HUDEP-2 (cell line): ENCODE measurements at regions not wholly inside any gene's neighbourhood (a gene's known extent, or its start where the extent isn't known, plus 50 kb on each side); places are given as distances from the start of the nearest gene placed in this dataset.
"Not testable (repeated sequence)": the region's sequence is repeated elsewhere in the genome, so short reads cannot be mapped to it uniquely, and the experiment has no call there.

Experiments
- DNase-seq, 76 experiments: peaks; one replicate each; lab custom pipeline; 2025; ENCODE audit not compliant: unreplicated experiment in 76 of 76; lab: John Stamatoyannopoulos, UW

DNA sequence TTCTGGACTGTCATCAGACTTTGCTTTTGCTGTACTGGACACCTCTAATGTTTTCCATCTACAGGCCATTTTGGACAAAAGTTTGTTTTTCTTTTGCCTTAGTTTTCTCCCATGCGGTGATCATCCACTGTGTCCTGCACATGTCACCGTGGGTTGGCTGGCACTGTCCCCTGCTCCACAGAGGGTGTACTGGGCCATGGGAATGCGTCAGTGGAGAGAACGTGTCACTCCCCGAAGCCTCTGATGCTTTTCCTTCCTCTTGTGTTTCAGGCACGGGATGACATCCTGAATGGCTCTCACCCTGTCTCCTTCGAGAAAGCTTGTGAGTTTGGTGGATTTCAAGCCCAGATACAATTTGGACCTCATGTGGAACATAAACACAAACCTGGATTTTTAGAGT lies 385.0 kb upstream of the TPM1 start:
- not testable (repeated sequence) for DNase-seq

DNA sequence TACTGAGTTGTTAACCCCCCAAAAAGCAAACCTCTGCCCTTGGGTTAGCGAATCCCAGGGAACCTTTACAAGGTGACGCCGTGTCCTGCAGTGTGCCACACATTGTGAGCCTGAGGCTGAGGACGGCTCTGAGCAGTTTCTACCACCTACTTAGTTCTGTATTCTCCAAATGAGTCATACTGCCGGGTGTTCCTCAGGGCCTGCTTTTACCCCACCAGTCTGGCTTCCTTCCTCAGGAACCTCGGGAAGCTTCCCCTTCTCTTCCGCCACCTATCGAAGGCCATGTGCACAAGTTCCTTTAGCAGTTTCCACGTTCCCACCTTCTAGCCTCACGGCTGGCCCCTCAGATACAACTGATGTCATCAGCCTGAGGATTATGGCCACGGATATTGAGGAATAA lies 384.0 kb upstream of the TPM1 start:
- DNase-seq: no peak

DNA sequence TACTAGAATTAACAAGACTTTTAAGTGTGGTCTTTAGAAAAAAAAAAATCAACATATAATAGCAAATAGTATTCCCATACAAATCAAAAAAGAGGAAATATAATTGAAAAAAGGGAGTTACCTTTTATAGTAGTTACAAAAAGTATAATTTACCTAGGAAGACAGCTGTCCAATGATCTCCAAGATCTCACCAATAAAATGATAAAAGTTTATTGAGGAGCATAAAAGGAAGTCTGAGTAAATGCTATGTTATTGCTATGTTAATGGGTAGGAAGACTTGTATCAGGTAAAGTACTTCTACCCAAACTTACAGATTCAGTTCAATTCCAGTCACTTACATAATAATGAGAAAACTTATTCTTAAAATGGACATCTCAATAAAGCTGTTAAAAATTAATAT lies 379.0 kb upstream of the TPM1 start:
- no peak for DNase-seq

DNA sequence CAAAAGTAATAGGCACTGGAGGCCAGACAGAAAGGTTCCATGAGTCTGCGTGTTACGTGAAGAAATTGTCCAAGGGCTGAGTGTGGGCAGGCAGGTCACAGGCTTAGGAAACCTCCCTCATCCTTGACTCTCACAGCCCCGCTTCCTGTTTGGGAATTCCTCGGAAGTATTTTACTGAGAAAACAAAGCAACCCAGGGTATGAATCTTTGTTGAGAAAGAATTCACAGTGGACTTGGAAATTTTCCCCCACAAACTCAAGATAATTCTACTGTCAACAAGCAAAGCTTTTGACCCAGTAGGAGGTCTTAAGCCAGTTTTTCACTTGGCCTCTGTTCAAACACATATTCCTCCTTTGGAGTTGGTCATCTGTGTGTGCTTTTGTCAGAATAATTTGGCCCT lies 377.1 kb upstream of the TPM1 start:
- no peak for DNase-seq

DNA sequence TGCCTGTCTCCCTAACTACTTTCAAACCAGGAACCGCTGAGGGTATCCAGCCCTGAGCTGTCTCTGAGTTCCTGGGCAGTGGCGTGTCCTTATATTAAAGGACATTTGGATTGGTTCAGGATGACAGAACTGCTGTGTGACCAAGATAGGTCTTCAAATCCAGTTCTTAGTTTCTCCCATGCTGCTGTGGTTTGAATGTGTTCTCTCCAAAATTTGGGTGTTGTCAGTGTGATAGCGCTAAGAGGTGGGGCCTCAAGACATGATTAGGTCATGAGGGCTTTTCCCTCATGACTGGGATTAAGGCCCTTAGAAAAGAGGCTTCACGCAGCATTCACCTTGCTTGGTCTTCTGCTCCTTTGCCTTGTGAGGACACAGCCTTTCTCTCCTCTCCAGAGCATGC lies 376.5 kb upstream of the TPM1 start:
- DNase-seq: peak in 10 of 76 experiments; percentile 9 to 54 (median 20)

DNA sequence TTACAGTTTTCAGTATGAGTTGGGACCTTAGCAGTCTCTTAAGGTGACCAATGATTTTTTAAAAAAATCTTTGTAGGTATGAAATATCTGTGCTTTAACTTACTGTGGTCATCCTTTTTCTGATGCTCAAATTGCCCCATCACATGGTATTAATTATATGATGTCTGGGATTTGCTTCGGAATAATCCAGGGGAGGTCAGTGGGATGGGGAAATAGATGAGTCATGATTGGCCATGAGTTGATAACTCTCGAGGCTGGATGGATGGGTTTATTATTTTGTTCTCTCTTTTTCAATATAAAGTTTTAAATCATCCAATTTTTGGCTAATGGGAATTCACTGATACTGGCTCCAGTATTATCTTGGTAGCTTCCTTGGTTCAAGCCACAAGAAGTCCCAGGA lies 370.3 kb upstream of the TPM1 start:
- no peak for DNase-seq

DNA sequence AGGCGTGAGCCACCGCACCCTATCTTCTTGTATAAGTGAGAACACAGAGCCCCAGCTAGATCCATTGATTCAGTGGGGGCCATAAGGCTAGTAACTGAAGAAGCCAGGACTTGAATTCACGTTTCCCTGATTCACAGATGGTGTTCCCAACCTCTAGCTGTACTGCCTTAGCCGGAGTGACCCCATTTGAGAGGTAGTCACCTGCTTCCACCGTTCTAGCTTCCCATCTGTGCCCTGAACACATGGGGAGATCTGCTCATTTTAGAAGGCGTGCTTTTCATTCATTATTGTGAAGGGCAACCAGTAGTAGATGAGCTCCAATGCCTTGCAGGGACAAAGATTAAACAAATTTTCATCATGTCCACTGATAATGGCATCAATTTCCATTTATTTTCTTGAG lies 365.7 kb upstream of the TPM1 start:
- DNase-seq: no peak

DNA sequence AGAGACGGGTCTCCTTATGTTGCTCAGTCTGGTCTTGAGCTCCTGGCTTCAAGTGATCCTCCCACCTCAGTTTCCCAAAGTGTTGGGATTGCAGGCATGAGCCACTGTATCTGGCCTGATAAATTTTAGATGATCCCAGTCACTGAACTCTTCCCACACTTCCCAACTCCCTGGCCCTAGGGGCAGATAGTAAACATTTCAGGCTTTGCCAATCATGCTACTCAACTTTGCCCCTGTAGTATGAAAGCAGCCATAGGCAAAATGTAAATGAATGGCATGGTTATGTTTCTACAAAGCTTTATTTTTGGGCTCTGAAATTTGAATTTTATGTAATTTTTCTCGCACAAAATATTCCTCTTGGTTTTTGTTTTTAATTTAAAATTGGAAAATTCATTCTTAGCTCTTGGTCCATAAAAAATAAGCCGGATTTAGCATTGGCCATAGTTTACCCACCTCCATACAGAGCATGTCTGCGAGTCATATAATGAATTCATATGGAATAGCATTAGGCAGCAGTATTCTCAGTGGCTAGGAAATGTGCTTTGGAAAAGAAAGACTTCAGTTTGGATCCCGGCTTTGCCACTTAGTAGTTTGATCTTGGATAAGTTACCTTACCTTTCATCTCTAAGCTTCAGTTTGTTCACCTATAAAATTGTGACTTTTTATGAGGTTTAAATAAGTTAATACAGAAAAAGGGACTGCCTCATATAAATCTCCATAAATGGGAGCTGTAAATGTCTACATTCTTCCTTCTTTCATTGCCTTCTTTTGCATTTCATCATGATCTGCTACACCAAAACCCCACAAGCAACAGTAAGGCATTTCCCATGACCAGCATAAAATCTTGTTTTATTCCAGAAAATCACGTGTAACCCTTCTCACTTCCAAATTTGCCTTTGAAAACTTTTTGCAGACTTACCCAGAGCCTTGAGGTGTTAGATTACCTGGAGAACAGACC lies 360.3 kb upstream of the TPM1 start:
- no peak for DNase-seq

DNA sequence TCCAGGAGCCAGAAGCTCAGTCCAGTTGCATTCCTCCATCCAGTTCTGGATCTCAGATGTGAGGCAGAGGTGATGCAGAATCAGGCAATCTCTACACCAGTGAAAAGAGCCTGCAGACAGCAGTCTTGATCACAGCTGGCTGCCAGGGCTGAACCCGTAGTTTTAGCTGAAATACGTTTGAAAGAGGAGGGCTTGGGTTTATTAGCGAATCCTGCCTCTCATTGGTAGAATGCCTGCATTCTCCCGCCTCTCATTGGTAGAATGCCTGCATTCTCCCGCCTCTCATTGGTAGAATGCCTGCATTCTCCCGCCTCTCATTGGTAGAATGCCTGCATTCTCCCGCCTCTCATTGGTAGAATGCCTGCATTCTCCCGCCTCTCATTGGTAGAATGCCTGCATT lies 359.4 kb upstream of the TPM1 start:
- DNase-seq: not testable (repeated sequence)

DNA sequence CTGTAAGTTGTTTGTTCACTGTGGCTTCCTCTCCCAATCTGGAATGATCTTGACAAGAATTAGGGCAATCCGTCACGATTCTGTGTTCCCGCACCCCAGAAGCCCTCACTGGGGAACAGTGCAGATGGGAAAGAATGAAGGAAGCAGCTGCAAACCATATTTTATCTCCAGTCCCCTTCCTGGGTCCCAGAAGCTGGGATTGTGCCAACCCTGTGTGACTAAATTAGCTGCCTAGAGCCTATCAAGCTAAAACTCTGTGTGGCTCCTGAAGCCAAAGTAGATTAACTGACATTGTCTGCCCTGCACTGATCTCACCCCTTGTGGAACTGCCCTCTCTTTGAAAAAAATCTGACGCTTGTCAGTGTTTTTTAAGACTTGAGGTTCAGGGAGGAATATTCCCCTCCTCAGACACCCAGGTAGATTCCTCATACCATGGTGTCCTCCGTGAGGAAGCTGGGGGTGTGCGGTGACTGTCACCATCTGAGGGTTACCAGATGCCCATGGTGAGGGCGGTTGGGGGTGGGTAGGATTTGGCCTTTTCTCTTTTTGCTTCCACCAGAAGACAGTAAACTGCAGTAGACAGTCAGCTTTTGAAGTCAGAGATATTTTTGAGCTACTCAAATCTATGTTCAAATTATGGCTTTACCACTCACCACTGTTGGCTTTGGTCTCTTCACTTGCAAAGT lies 358.3 kb upstream of the TPM1 start:
- DNase-seq: peak in 6 of 76 experiments; percentile 5 to 38 (median 12)

DNA sequence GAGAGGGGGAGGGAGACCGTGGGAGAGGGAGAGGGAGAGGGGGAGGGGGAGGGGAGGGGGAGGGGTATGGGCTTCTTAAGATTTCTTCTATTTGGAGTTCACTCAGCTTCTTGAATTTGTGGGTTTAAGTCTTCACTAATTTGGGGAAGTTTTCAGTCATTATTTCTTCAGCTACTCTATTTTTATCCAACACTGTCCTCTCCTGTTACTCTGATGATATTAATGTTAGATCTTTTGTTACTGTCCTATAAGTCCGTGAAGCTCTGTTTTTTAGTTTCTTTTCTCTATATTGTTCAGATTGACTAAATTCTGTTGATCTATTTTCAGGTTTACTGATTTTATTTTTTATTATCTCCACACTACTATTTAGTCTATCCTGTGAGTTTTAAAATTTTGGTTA lies 351.5 kb upstream of the TPM1 start:
- DNase-seq: no peak

DNA sequence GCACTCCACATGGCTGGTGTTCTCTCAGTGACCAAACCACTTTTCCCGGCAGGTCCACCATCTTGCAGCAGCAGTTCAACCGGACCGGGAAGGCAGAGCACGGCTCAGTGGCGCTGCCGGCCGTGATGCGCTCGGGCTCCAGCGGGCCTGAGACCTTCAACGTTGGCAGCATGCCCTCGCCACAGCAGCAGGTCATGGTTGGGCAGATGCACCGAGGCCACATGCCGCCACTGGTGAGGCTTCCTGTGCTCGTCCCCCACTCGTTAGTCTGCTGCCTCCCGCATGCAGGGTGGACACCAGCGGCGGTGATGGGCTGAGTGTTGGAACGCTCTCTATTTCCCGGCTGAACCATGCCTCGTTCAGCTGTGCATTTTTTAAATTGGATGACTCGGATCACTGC lies 344.9 kb upstream of the TPM1 start:
- DNase-seq: no peak

DNA sequence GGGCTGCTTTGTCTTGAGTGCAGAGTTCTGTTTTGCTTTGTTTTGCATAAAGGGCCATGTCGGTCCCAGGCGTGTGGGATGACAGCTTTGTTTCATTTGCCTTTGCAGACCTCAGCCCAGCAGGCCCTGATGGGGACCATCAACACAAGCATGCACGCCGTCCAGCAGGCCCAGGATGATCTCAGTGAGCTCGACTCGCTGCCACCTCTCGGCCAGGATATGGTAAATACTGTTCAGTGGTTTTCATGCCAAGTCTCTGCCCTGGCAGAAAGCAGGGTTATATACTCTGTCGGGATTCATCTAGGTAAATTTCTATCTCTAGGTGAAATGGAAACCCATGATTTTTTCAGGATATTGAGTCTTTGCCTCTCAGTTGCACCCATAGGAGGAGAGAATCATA lies 343.9 kb upstream of the TPM1 start:
- DNase-seq: no peak

DNA sequence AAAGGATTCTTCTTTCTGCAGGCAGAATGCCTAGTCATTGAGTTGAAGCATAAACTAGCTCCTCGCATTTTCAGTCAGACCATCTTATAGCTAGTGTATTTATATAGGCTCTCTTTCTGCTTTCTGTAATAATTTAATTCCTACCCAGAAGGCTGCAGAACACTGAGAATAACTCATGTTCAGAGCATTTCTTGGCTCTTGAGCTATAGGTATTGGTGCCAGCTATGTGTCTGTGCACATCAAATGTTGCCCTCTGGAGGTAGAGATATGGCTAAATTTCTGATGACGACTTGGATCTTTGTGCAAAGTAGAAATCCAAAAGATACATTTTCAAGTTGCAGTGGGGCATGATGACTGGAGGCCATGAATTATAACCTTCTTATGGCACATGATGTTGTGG lies 336.2 kb upstream of the TPM1 start:
- DNase-seq: peak in 2 of 76 experiments; percentile 8 to 15

DNA sequence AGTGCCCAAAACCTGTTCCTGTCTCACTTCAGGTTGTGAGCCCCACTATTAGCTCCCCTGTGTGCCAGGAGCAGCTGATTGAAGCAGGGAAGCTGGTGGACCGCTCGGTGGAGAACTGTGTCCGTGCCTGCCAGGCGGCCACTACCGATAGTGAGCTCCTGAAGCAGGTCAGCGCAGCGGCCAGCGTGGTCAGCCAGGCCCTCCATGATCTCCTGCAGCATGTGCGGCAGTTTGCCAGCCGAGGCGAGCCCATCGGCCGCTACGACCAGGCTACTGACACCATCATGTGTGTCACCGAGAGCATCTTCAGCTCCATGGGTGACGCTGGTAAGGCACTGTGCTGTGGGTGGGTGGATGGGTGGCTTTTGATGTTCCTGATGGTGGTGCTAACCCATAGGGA lies 334.1 kb upstream of the TPM1 start:
- DNase-seq: no peak

DNA sequence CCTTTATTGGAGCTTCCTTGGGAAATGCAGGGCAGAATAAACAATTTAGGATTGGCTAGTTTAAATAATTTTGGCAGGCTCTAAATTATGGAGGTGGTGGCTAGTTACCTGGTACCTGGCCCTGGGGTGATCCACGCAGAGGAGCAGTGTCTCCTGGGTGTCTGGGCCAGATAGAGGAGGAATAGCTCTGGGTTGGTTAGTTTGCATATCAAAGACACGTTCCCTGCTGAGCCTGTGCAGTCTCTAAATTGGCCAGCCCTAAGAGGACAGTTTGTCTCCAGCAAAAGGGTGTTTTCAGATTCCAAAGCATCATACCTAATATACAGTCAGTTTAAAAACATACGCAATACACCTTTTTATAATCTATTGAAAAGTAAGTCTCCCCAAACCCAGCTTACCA lies 333.3 kb upstream of the TPM1 start:
- DNase-seq: no peak

DNA sequence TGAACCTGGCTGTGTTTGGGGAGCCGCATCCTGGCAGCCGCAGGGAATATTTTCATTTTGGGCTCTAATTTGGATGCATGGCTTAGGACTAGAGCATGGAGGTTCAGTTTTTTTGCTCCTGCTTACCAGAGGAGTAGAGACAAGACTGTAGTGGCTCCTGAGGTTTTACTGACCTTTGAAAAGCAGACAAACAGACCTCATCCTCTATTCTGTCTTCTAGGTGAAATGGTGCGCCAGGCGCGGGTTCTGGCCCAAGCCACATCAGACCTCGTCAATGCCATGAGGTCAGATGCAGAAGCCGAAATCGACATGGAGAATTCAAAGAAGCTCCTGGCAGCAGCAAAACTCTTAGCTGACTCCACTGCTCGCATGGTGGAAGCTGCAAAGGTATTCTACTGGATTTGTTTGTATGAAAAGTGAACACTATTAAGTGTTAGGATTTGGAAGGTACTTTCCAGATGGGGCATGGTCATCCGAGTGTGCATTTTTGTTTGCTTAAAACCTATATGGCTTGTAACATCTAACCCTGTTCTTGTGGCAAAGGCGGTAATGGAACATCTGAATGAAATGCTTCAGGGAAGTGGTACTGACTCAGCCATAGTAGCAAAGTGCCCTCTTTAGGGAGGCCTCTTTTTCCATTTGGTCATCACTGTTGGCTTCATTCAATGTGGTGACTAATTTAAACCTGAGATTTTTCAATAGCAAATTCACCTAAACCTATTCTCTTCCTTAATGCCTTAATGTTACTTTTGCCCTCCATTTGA lies 330.7 kb upstream of the TPM1 start:
- peak in 6 of 76 experiments; percentile 5 to 22 (median 8) for DNase-seq

DNA sequence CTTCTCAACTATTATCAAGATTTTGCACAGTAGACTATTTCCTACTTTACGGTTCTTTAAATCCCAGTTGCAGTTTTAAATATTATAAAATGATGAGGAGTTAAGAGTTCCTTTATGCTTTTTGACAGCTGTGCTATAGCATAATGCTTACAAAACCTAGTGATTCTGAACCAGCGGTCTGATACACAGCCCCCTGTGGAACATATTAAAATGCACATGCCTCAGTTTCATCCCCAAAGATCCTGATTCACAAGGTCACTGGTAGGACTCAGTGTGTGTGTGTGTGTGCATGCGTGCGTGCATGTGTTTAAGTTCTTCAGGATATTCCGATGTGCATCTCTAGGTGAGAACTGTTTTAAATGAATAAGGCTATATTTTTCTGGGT lies 330.1 kb upstream of the TPM1 start:
- DNase-seq: no peak

DNA sequence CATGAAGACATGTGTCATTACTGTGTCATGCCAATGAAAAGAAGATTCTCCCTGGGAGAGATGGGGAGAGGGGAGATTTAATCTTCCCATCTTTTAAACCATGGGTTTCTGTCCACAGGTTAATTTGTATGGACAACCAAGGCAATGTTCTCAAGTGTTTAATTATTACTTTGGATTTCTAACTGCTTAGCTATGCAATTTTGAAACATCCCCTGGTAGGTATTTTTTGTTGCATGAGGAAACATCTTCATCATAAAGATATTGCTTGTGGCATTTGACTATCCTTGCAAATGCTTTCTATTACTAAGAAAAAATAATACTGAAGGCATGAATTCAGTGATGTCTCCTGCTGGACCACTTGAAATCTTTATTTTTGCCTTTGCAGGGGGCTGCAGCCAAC lies 326.6 kb upstream of the TPM1 start:
- DNase-seq: no peak

DNA sequence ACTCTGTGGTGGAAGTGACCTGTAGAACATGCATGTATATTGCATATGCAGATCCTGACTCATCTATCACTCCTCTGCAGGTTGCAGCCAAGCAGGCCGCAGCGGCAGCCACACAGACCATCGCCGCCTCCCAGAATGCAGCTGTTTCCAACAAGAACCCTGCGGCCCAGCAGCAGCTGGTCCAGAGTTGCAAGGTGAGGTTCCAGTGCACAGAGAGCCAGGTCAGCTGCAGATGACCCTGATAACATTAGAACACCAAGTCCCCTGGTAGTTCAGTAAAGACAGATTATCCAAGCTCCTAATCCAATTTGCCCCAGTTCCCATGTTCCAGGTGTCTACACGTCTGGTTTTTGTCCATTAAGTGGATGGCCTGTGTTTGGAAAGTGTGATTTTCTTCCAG lies 325.1 kb upstream of the TPM1 start:
- DNase-seq: no peak

DNA sequence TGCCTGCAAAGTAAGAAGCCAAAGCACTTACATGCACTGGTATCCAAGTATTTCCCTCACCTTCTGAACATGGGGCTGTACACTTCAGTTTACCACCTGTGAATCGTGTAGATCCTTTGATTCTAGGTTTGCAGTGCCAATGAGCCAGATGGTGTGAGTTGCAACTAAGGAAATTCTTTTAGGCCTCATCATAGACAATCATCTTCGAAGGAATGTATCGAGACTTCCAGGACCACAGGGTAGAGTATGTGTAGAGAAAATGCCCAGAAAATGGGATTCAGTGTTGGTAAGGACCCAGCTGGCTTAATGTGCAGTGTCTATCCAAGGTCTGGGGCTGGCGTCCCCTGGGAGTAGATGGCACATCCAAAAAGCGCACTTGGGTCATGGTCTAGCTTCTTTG lies 323.2 kb upstream of the TPM1 start:
- DNase-seq: no peak
